IMR-90 (cell line): ENCODE measurements at regions not wholly inside any gene's neighbourhood (a gene's known extent, or its start where the extent isn't known, plus 50 kb on each side); places are given as distances from the start of the nearest gene placed in this dataset.

Experiments used
- ATAC-seq: fragments of 200-7000 bp; cut with Tn5 transposase; 2 replicates; pipeline ENCODE4 v1.9.1; 2020; ENCODE audit warnings: low read depth, mild to moderate bottlenecking, moderate library complexity
- BruUV-seq: library from RNA; stranded (reverse); fragments of 400-500 nt; replicated peaks from 2 replicates; lab custom pipeline; 2021; lab: Mats Ljungman, UMichigan
- CTCF ChIA-PET: fragments of 300-600 bp; formaldehyde crosslinking; extraction: SDS; loops from one replicate; lab custom pipeline; 2021; ENCODE audit warnings: antibody characterized with exemption; lab: Yijun Ruan, JAX
- POLR2A ChIA-PET: fragments of 300-600 bp; sonication (Branson Sonifier 250); formaldehyde crosslinking; loops from one replicate; lab custom pipeline; 2022; ENCODE audit warnings: antibody characterized with exemption; ENCODE audit not compliant: unreplicated experiment; lab: Charles Lee
- DNase-seq: peaks from one replicate; pipeline ENCODE4 v3.0.0; 2013
- H2AFZ ChIP-seq: replicated peaks from 2 replicates; pipeline ENCODE3; 2013; ENCODE audit warnings: low read length, mild to moderate bottlenecking; ENCODE audit not compliant: poor library complexity
- H2AK5ac ChIP-seq: 2 replicates; pipeline ENCODE4 v1.6.1; 2013; ENCODE audit warnings: low read depth, low read length, inconsistent platforms
- H2AK9ac ChIP-seq: replicated peaks from 2 replicates; pipeline ENCODE3; 2013; ENCODE audit warnings: mild to moderate bottlenecking, low read depth, low read length, moderate library complexity; ENCODE audit not compliant: poor library complexity
- H2BK120ac ChIP-seq: 2 replicates; pipeline ENCODE4 v1.6.1; 2013; ENCODE audit warnings: low read depth, low read length, inconsistent platforms
- H2BK15ac ChIP-seq: 3 replicates; pipeline ENCODE4 v1.6.1; 2013; ENCODE audit warnings: low read depth, low read length, inconsistent platforms
- H2BK20ac ChIP-seq: 2 replicates; pipeline ENCODE4 v1.6.1; 2013; ENCODE audit warnings: low read depth, mild to moderate bottlenecking, inconsistent platforms, low read length, moderate library complexity
- H2BK5ac ChIP-seq: 2 replicates; pipeline ENCODE4 v1.6.1; 2013; ENCODE audit warnings: mild to moderate bottlenecking, low read depth, low read length, inconsistent platforms; ENCODE audit not compliant: poor library complexity, severe bottlenecking
- H3K14ac ChIP-seq: replicated peaks from 2 replicates; pipeline ENCODE4 v1.6.1; 2013; ENCODE audit warnings: low read depth, low read length, inconsistent platforms
- H3K18ac ChIP-seq: 2 replicates; pipeline ENCODE4 v1.6.1; 2013; ENCODE audit warnings: low read depth, low read length, control low read depth
- H3K23ac ChIP-seq: 2 replicates; pipeline ENCODE4 v1.6.1; 2013; ENCODE audit warnings: low read depth, low read length, inconsistent platforms
- H3K27ac ChIP-seq: 2 replicates; pipeline ENCODE4 v1.5.1; 2013; ENCODE audit warnings: mild to moderate bottlenecking, control low read depth, low read length; ENCODE audit not compliant: insufficient read depth
- H3K27me3 ChIP-seq: 2 replicates; pipeline ENCODE4 v1.6.1; 2013; ENCODE audit warnings: low read length; ENCODE audit not compliant: control insufficient read depth, insufficient read depth
- H3K36me3 ChIP-seq: 2 replicates; pipeline ENCODE4 v1.6.1; 2013; ENCODE audit warnings: low read length, mixed read lengths; ENCODE audit not compliant: control insufficient read depth, insufficient read depth
- H3K4ac ChIP-seq: 2 replicates; pipeline ENCODE4 v1.6.1; 2013; ENCODE audit warnings: low read depth, low read length, inconsistent platforms
- H3K4me1 ChIP-seq: 2 replicates; pipeline ENCODE4 v1.6.1; 2013; ENCODE audit warnings: low read length, mixed read lengths; ENCODE audit not compliant: control insufficient read depth, insufficient read depth
- H3K4me2 ChIP-seq: 2 replicates; pipeline ENCODE4 v1.6.1; 2013; ENCODE audit warnings: low read depth, mild to moderate bottlenecking, control low read depth, low read length, moderate library complexity
- H3K4me3 ChIP-seq: 2 replicates; pipeline ENCODE4 v1.5.1; 2013; ENCODE audit warnings: low read depth, mild to moderate bottlenecking, control low read depth, low read length, moderate library complexity; ENCODE audit not compliant: insufficient read depth
- H3K56ac ChIP-seq: 2 replicates; pipeline ENCODE4 v1.6.1; 2013; ENCODE audit warnings: low read length, inconsistent platforms; ENCODE audit not compliant: insufficient read depth; ENCODE audit errors: extremely low read depth
- H3K79me1 ChIP-seq, 2 experiments: 2 replicates each; pipeline ENCODE4 v1.6.1; 2013; ENCODE audit warnings: low read length in 2 of 2, inconsistent platforms in 1 of 2, low read depth in 1 of 2
- H3K9ac ChIP-seq: 2 replicates; pipeline ENCODE4 v1.6.1; 2013; ENCODE audit warnings: low read depth, low read length, control low read depth
- H3K9me1 ChIP-seq: 2 replicates; pipeline ENCODE4 v1.6.1; 2013; ENCODE audit warnings: low read length, inconsistent platforms; ENCODE audit not compliant: insufficient read depth
- H3K9me3 ChIP-seq: 2 replicates; pipeline ENCODE4 v1.6.1; 2013; ENCODE audit warnings: low read length; ENCODE audit not compliant: control insufficient read depth, insufficient read depth
- H4K20me1 ChIP-seq: 2 replicates; pipeline ENCODE4 v1.6.1; 2013; ENCODE audit warnings: low read length, inconsistent platforms; ENCODE audit not compliant: insufficient read depth
- H4K5ac ChIP-seq: 2 replicates; pipeline ENCODE4 v1.6.1; 2013; ENCODE audit warnings: mild to moderate bottlenecking, low read depth, low read length, control low read depth
- H4K8ac ChIP-seq, 2 experiments: 2 replicates each; pipeline ENCODE4 v1.6.1; 2013; ENCODE audit warnings: low read depth in 2 of 2, low read length in 2 of 2, control low read depth in 1 of 2, inconsistent platforms in 1 of 2
- H4K91ac ChIP-seq: 2 replicates; pipeline ENCODE4 v1.6.1; 2013; ENCODE audit warnings: low read depth, low read length, inconsistent platforms; ENCODE audit not compliant: insufficient read depth
- BHLHE40 ChIP-seq: fragments of 150-350 bp; IDR thresholded peaks from 2 replicates; pipeline ENCODE4 v1.6.1; 2016; ENCODE audit warnings: mild to moderate bottlenecking, low read depth, low read length
- CEBPB ChIP-seq: IDR thresholded peaks from 2 replicates; pipeline ENCODE4 v1.6.1; 2012; ENCODE audit warnings: low read depth, low read length, improper control_type of control experiment
- CHD1 ChIP-seq: IDR thresholded peaks from 2 replicates; pipeline ENCODE4 v1.6.1; 2012; ENCODE audit warnings: low read depth, low read length, improper control_type of control experiment
- ELK1 ChIP-seq: fragments of 150-350 bp; IDR thresholded peaks from 2 replicates; pipeline ENCODE4 v1.6.1; 2016; ENCODE audit warnings: low read depth, mild to moderate bottlenecking, low read length, moderate library complexity, borderline replicate concordance
- FOS ChIP-seq: fragments of 150-350 bp; IDR thresholded peaks from 2 replicates; pipeline ENCODE4 v1.6.1; 2016; ENCODE audit warnings: low read depth, low read length
- MAFK ChIP-seq: IDR thresholded peaks from 2 replicates; pipeline ENCODE4 v1.6.1; 2012; ENCODE audit warnings: low read depth, low read length, improper control_type of control experiment
- MAZ ChIP-seq: IDR thresholded peaks from 2 replicates; pipeline ENCODE4 v1.6.1; 2012; ENCODE audit warnings: low read depth, mild to moderate bottlenecking, low read length, improper control_type of control experiment, moderate library complexity, borderline replicate concordance
- MXI1 ChIP-seq: IDR thresholded peaks from 2 replicates; pipeline ENCODE4 v1.6.1; 2012; ENCODE audit warnings: low read depth, mild to moderate bottlenecking, low read length, moderate library complexity, borderline replicate concordance
- NFE2L2 ChIP-seq: fragments of 150-350 bp; IDR thresholded peaks from 2 replicates; pipeline ENCODE4 v1.6.1; 2016; ENCODE audit warnings: low read depth, mild to moderate bottlenecking, low read length
- POLR2A ChIP-seq: IDR thresholded peaks from 2 replicates; pipeline ENCODE4 v1.6.1; 2012; ENCODE audit warnings: mild to moderate bottlenecking, low read depth, low read length
- RAD21 ChIP-seq: IDR thresholded peaks from 2 replicates; pipeline ENCODE4 v1.6.1; 2012; ENCODE audit warnings: low read length, improper control_type of control experiment
- RCOR1 ChIP-seq: IDR thresholded peaks from 2 replicates; pipeline ENCODE4 v1.6.1; 2012; ENCODE audit warnings: mild to moderate bottlenecking, low read length, improper control_type of control experiment; ENCODE audit not compliant: insufficient replicate concordance
- RFX5 ChIP-seq: IDR thresholded peaks from 2 replicates; pipeline ENCODE4 v1.8.0; 2012; ENCODE audit warnings: low read depth, mild to moderate bottlenecking, low read length, moderate library complexity
- SMC3 ChIP-seq: fragments of 150-350 bp; IDR thresholded peaks from 2 replicates; pipeline ENCODE4 v1.6.1; 2016; ENCODE audit warnings: low read depth, mild to moderate bottlenecking, antibody characterized with exemption, low read length, moderate library complexity
- USF2 ChIP-seq: fragments of 150-350 bp; IDR thresholded peaks from 2 replicates; pipeline ENCODE4 v1.6.1; 2017; ENCODE audit warnings: mild to moderate bottlenecking, antibody characterized with exemption, low read length, low read depth
- WGBS, 2 experiments: methylation state at CpG; one replicate each; pipeline versions ENCODE4 v1.1.5 to v1.1.7; 2013; ENCODE audit warnings: missing lambda C conversion rate in 2 of 2; ENCODE audit not compliant: insufficient read length in 1 of 2; ENCODE audit errors: extremely low coverage in 2 of 2; 5-methylcytosine and 5-hydroxymethylcytosine counted together
- dilution Hi-C: fragments of 300-500 bp; cut with HindIII; formaldehyde crosslinking; loops from one replicate; pipeline ENCODE4 v1.14.3; 2018; ENCODE audit warnings: low sequenced_read_pairs; ENCODE audit not compliant: unreplicated experiment
- in situ Hi-C: fragments of 300-500 bp; cut with MboI; formaldehyde crosslinking; loops from 3 replicates; pipeline ENCODE4 v1.14.3; 2019; ENCODE audit warnings: low sequenced_read_pairs, inconsistent platforms, mixed read lengths
- intact Hi-C: fragments of 100-400 bp; cut with micrococcal nuclease; formaldehyde crosslinking; loops from 2 replicates; pipeline ENCODE4 v1.10.0; 2022
- TF ChIP-seq, protein P1 (sequence below): conservative IDR thresholded peaks from 2 replicates; pipeline ENCODE4 v1.5.1; 2012; ENCODE audit warnings: mild to moderate bottlenecking, low read depth, low read length, improper control_type of control experiment

DNA sequence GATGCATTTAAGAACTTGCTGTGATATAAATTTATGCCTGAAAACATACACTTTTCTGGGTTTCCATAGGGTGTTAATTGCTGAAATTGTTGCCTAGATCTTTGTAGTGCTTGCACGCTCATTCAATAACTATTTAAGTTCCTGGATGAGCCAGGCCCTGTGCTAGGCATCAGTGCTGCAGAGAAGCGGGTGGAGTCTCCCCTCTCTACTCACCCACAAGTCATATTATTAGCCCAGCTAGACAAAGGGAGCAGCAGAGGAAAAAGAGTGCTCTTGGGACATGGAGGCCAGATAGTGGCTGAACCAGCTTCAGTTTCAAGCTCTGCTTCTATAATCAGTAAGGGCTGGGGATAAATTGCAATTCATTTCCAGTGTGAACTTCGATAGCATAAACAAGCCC lies 329.1 kb downstream of the TFAP2B start:
- Histone ChIP-seq H2AK5ac (no peak overlapping the region), H3K4ac (no peak overlapping the region), H3K4me3 (no peak overlapping the region), H4K91ac (no peak overlapping the region), H2BK20ac (no peak overlapping the region), H2AFZ (no peak overlapping the region), H2BK120ac (no peak overlapping the region), H2AK9ac (no peak overlapping the region), H2BK5ac (no peak overlapping the region), H3K79me1 (no peaks in the 10 kb centered on the region), H3K23ac (no peak overlapping the region), H2BK15ac (no peak overlapping the region), H3K18ac (no peak overlapping the region), H3K36me3 (no peaks in the 10 kb centered on the region), H3K9ac (no peak overlapping the region), H3K9me1 (no peaks in the 10 kb centered on the region), H3K4me1 (no peaks in the 10 kb centered on the region), H4K20me1 (no peaks in the 10 kb centered on the region), H3K14ac (no peak overlapping the region), H3K4me2 (no peak overlapping the region), H4K5ac (no peak overlapping the region), H3K9me3 (peaks cover 6% of the 10 kb centered on the region), H3K27me3 (no peaks in the 10 kb centered on the region), H3K27ac (no peak overlapping the region), H4K8ac (no peak overlapping the region), H3K56ac (no peak overlapping the region)
- CTCF ChIA-PET: no interaction called here
- intact Hi-C loops (no loop called here), in situ Hi-C loops (no loop called here), dilution Hi-C loops (no loop called here)
- TF ChIP-seq RFX5: no peak
- TF ChIP-seq CHD1: no peak
- TF ChIP-seq MAFK: no peak
- TF ChIP-seq NFE2L2: no peak
- no peak for TF ChIP-seq MXI1
- TF ChIP-seq FOS: no peak
- no peak for TF ChIP-seq BHLHE40
- no peak for TF ChIP-seq ELK1
- TF ChIP-seq RAD21: no peak
- TF ChIP-seq, protein P1, sequence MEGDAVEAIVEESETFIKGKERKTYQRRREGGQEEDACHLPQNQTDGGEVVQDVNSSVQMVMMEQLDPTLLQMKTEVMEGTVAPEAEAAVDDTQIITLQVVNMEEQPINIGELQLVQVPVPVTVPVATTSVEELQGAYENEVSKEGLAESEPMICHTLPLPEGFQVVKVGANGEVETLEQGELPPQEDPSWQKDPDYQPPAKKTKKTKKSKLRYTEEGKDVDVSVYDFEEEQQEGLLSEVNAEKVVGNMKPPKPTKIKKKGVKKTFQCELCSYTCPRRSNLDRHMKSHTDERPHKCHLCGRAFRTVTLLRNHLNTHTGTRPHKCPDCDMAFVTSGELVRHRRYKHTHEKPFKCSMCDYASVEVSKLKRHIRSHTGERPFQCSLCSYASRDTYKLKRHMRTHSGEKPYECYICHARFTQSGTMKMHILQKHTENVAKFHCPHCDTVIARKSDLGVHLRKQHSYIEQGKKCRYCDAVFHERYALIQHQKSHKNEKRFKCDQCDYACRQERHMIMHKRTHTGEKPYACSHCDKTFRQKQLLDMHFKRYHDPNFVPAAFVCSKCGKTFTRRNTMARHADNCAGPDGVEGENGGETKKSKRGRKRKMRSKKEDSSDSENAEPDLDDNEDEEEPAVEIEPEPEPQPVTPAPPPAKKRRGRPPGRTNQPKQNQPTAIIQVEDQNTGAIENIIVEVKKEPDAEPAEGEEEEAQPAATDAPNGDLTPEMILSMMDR: no peak
- no peak for TF ChIP-seq USF2
- no peak for TF ChIP-seq SMC3
- TF ChIP-seq RCOR1: no peak
- no peak for TF ChIP-seq MAZ
- TF ChIP-seq CEBPB: no peak
- no peak for TF ChIP-seq POLR2A
- ATAC-seq (no peak), DNase-seq (no peak)
- WGBS, 2 experiments: no CpG with 5 or more reads among the region's 3 CpGs
- POLR2A ChIA-PET: no interaction called here
- BruUV-seq: no TSS peak
